ENCODE measurements at regions not wholly inside any gene's neighbourhood (a gene's known extent, or its start where the extent isn't known, plus 50 kb on each side); places are given as distances from the start of the nearest gene placed in this dataset.

DNA sequence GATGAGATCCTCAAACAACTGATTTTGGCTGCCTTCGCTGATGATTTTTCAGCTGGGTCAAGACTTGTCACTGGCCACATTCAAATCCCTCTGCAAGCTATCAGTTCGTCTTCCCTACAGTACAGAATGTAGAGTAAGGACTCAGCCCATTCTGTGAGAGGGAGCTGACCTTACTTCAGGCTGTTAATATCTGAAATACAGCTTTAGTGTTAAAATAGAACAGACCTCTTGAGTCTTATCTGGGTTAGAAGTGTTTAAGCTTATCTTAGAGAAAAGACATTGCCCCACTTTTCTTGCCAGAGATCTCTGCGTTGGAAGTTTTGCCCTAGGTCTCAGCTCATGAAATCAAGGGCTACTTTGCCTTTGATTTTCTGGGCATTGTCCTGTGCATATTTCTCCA is 383.4 kb upstream of the LARGE1 start:
- no peak for DNase-seq (ENCODE audit: low read depth in 4 of 4, low spot score in 1 of 4)

- no peak for DNase-seq (ENCODE audit: low read depth in 4 of 4, low spot score in 1 of 4)
These were observed 386.1 kb upstream of the LARGE1 start for GRCh38 chr22:34306361-34306760.

DNA sequence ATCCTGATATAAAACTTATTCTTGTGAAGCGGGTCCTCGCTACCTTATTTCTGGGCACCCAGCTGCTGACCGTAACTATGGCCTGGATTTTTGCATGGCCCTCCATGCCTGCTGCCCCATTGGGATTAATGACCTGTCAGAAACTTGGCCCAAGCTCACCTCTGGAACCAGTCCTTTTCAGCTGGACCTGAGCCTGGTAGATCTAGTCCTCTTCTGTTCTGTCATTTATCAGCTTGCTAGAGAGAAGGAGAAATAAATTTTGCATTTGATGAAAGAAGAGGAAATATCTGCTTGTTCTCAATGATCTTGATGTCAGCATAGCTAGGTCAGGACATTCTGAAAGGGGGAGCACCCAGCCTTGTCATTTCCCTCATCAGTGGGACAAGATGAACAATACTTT is 387.8 kb upstream of the LARGE1 start:
- DNase-seq (ENCODE audit: low read depth in 4 of 4, low spot score in 1 of 4) = no peak

- DNase-seq (ENCODE audit: low read depth in 4 of 4, low spot score in 1 of 4) = no peak
These were observed 399.1 kb upstream of the LARGE1 start for GRCh38 chr22:34319346-34319745.

- DNase-seq (ENCODE audit: low read depth in 4 of 4, low spot score in 1 of 4) = no peak
These were observed 404.5 kb upstream of the LARGE1 start for GRCh38 chr22:34324763-34325162.

DNA sequence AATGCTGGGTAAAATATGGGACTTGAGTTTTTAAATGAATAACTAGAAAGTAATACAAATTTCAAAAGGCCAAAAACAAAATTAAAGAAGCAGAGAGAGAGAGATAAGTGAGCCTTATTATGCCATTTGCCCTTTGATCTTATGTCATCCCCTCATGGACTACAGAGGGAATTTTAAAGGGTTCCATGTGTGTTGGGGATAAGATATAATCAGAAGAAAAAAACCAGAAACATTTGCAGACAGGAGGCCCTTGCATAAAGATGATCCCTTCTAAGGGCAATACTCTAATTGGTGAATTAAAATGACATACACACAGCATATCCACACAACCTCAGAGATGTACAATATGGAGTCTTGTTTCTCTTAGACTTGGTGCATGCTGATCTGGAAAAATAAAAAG is 406.6 kb upstream of the LARGE1 start:
- no peak for DNase-seq (ENCODE audit: low read depth in 4 of 4, low spot score in 1 of 4)

- DNase-seq (ENCODE audit: low read depth in 4 of 4, low spot score in 1 of 4) = no peak
These were observed 410.2 kb upstream of the LARGE1 start for GRCh38 chr22:34330432-34330831.

DNA sequence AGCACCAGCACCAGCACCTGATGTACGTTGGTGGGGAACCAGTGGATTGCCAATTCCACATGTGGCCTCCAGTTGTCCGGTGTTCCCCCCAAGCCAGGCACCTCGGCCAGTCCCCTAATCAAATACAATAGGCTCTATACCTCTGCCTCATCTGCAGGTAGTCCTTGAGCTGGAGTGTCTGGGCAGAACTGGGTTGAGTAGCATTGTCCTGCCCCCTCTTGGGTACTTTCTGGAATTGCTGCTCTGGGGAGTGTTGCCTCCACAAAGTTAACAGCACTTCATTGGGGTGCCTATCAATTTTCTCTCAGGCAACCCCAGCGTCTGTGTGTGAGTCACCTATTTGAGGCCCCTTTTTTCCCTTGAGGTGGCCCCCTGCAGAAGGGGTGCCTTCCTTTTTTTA is 413.0 kb upstream of the LARGE1 start:
- DNase-seq (ENCODE audit: low read depth in 4 of 4, low spot score in 1 of 4) = no peak

DNA sequence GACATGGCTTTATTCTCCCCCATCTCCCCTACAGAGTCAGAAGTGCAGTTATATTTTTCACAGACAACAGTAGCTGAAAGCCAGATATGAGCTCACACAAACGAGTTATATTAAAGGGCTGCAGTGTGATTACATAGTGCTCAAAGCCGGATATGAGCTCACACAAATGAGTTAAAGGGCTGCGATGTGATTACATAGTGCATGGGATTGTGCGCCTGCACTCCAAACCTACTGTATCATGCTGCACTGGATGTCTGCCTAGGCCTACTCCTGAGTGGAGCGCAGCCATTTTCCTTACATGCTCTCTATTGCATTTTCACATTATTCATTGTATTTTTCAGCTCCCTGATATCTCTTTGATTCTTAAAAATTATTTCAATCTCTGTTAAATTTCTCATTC is 414.6 kb upstream of the LARGE1 start:
- no peak for DNase-seq (ENCODE audit: low read depth in 4 of 4, low spot score in 1 of 4)

- no peak for DNase-seq (ENCODE audit: low read depth in 4 of 4, low spot score in 1 of 4)
These were observed 424.4 kb upstream of the LARGE1 start for GRCh38 chr22:34344702-34345101.

DNA sequence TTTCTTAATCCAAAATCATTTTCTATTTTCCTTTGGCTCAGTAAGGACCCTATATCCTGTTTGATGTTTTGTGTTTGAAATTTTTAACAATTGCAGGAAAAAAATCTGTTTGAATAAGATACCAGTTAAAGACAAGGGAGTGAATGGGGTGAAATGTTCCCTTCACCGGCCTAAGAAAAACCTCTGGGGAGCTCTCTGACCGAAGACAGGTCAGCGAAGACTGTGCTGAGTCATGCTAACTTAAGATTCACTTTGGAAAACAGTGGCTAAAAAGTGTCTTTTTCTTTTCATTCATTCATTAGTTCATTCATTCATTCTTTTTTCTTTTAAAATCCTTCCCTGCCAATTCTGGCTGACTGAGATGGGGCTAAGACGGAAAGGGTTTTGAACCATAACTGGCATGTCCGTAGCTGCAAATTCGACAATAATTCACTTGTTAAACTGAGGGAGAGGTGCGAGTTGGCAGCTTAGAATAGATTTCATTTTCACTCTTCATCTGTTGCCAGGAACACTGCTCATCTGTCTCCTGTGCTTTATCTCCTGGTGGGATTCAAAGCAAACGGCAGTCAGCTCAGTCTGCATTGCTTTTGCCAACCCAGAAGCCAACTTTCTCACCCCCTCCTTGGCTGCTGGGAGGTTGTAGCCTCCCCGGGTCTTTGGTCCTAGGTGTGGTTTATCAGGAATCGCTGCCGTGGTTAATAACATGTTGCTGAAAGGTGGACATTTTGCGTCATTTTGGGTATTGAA is 434.0 kb upstream of the LARGE1 start:
- DNase-seq (ENCODE audit: low read depth in 4 of 4, low spot score in 1 of 4) = no peak

GRCh38 chr22:34356481-34356880 is 436.2 kb upstream of the LARGE1 start:
- DNase-seq (ENCODE audit: low read depth in 4 of 4, low spot score in 1 of 4) = no peak

DNA sequence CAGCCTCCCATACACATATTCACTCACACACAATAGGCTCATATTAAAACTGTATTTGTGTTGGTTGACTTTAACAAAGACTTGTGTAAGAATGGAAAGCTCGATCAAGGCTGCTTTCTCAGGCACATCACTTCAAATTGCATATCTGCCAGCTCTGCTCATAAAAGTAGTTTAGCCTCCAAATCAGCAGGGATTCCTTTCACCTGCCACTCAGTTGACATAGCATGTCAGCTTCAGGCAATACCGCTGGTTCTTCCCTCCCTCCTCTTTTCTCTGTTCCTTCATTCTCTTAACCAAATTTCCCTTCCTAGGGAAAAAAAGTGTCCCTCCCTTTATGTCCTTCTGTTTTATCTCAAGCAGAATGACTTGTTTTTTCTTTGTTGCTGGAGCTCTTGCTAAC is 450.4 kb upstream of the LARGE1 start:
- no peak for DNase-seq (ENCODE audit: low read depth in 4 of 4, low spot score in 1 of 4)

DNA sequence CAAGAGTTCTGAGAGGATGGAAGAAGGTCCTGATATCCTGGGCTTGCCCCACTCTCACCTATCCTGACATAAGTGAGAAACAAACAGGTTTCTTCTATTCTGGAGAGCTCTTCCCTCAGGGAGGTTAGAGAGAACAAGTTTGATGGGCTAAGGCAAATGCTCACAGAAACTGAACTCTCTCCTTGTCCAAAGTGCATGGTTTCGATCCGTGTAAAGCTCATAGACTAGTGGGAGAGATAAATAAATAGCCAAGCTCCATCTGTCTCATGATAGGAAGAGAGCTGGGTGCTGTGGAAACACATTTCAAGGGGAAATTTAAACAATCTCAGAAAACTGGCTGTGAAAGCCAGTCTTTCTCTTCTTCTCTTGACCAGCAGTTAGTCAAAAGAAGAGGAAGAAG is 459.5 kb upstream of the LARGE1 start:
- no peak for DNase-seq (ENCODE audit: low read depth in 4 of 4, low spot score in 1 of 4)

DNA sequence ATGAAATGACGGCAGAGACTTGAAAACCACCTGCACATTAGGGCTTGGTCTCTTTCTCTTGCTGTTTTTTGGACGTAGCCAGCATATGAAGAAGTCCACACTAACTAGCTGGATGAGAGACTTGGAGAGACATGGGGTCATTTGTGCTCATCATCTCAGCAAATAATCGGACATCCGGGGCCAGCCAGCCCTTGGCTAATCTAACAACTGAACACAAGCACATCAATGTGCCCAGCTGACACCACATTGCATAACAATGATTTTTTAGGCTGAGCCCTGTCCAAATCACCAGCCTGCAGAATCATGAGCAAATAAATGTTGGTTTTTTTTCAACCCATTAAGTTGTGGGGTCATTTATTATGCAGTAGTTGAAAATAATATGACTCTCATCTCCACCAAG is 460.3 kb upstream of the LARGE1 start:
- DNase-seq (ENCODE audit: low read depth in 4 of 4, low spot score in 1 of 4) = no peak

DNA sequence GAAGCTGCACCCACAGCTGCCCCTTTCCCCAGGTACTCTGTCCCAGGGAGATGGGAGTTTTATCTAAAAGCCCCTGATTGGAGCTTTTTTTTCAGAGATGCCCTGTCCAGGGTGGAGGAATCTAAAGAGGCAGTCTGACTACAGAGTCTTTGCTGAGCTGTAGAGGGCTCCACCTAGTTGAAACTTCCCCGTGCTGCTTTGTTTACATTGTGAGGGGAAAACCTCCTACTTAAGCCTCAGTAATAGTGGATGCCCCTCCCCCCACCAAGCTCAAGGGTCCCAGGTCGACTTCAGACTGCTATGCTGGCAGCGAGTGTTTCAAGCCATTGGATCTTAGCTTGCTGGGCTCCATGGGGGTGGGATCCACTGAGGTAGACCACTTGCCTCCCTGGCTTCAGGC is 470.1 kb upstream of the LARGE1 start:
- DNase-seq (ENCODE audit: low read depth in 4 of 4, low spot score in 1 of 4) = no peak

GRCh38 chr22:34395370-34395769 is 475.1 kb upstream of the LARGE1 start:
- DNase-seq (ENCODE audit: low read depth in 4 of 4, low spot score in 1 of 4) = no peak

- DNase-seq (ENCODE audit: low read depth in 4 of 4, low spot score in 1 of 4) = no peak
These were observed 483.4 kb upstream of the LARGE1 start for GRCh38 chr22:34403667-34404066.

DNA sequence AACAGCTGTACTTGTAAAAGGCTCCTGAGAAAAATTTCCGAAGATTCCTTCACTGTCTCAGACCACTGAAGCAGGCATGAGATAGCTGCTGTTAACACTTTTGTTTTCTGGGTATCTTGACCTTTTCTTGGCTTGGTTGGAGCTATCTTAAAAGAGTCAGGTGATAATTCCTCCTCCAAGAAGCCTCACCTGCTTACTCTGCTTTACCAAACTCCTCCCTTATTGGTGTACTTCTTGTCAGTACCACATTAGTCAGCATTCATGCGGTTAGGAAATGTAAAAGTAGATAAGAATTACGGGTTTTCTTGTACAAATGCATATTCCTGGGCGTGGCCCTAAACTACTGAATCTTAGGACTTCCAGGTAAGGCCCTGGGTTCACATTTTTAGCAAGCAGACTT is 489.8 kb upstream of the LARGE1 start:
- no peak for DNase-seq (ENCODE audit: low read depth in 4 of 4, low spot score in 1 of 4)

DNA sequence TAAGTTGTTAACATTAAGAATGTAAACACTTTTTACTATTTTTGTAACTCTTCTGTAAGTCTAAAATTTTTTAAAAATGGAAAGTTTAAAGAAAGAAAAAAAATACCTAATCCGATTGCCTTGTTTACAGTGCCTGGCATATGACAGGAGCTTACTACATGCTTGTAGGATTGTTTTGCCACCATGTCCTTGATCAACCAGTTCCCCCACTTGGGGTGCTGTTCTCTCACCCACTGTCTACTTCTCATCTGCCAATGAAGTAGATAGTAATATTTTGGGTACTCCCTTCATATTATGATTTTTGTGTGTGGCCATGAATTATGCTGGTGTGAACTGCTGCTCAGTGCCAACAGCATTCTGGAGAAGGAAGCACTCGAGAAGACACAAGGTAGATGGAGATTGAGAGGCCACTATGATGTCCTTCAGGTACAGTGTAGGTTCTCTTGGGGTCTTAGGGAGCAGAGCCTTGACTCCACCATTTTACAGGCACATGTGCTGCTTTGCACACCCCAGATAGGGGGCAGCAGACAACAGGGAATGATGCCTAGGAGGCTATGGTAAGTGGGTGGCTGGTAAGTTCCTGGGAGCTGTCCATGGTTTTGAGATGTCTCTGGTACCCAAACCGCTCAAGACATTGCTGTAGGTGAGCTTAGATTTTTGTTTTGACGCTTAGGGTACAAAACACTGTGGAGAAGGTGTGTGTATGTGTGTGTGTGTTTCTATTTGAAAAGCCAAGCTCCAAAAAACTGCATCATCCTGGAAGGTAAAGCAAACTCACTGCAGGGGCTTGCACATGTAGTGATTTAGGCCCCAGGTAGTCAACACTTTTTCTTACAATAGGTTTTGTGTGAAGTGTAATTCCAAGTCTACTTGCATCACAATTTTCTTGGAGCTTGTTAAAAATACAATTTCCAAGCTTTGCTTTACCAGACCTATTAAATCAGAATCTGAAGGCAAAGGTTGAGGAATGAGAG is 494.5 kb upstream of the LARGE1 start:
- DNase-seq (ENCODE audit: low read depth in 4 of 4, low spot score in 1 of 4) = peak in 1 of 4 experiments; percentile 4

- no peak for DNase-seq (ENCODE audit: low read depth in 4 of 4, low spot score in 1 of 4)
These were observed 496.0 kb upstream of the LARGE1 start for GRCh38 chr22:34416022-34416860.

Measured in stimulated activated CD4-positive, alpha-beta T cell treated with anti-CD3 and anti-CD28 coated beads, Interleukin-1b, Interleukin-23, amount 100 ng/mL, for 24 hours (primary cell).